Endodermal cell (in vitro differentiated cells): ENCODE measurements at regions not wholly inside any gene's neighbourhood (a gene's known extent, or its start where the extent isn't known, plus 50 kb on each side); places are given as distances from the start of the nearest gene placed in this dataset.

Source experiments
- DNase-seq: peaks from one replicate; pipeline ENCODE4 v3.0.0-alpha.2; 2017
- H3K27ac ChIP-seq: 2 replicates; pipeline ENCODE4 v1.5.1; 2013; ENCODE audit warnings: mild to moderate bottlenecking, low read depth, low read length, moderate library complexity
- H3K27me3 ChIP-seq: 2 replicates; pipeline ENCODE4 v1.6.1; 2013; ENCODE audit warnings: mild to moderate bottlenecking, low read length, moderate library complexity; ENCODE audit not compliant: insufficient read depth, control insufficient read depth, poor library complexity, severe bottlenecking
- H3K36me3 ChIP-seq: 2 replicates; pipeline ENCODE4 v1.7.0; 2013; ENCODE audit warnings: mild to moderate bottlenecking, low read length, moderate library complexity; ENCODE audit not compliant: control insufficient read depth, insufficient read depth
- H3K4me1 ChIP-seq: one replicate; pipeline ENCODE4 v1.7.0; 2013; ENCODE audit warnings: low read length; ENCODE audit not compliant: control insufficient read depth, insufficient read depth
- H3K4me3 ChIP-seq: 2 replicates; pipeline ENCODE4 v1.5.1; 2013; ENCODE audit warnings: mild to moderate bottlenecking, low read length, moderate library complexity
- H3K9ac ChIP-seq: 2 replicates; pipeline ENCODE4 v1.6.1; 2013; ENCODE audit warnings: mild to moderate bottlenecking, low read length, moderate library complexity; ENCODE audit not compliant: poor library complexity, severe bottlenecking; ENCODE audit errors: extremely low read depth
- H3K9me3 ChIP-seq: 2 replicates; pipeline ENCODE4 v1.6.1; 2013; ENCODE audit warnings: mild to moderate bottlenecking, low read length, moderate library complexity; ENCODE audit not compliant: control insufficient read depth
- H3K27ac Mint-ChIP-seq: 2 replicates; pipeline ENCODE4 v1.8.0; 2020; ENCODE audit warnings: mixed read lengths
- H3K27me3 Mint-ChIP-seq: 2 replicates; pipeline ENCODE4 v1.8.0; 2021; ENCODE audit warnings: mild to moderate bottlenecking, mixed read lengths; ENCODE audit not compliant: insufficient read depth
- H3K36me3 Mint-ChIP-seq: 2 replicates; pipeline ENCODE4 v1.8.0; 2020; ENCODE audit warnings: low read depth, mixed read lengths
- H3K4me1 Mint-ChIP-seq: 2 replicates; pipeline ENCODE4 v1.8.0; 2020; ENCODE audit warnings: mixed read lengths
- H3K4me3 Mint-ChIP-seq: 2 replicates; pipeline ENCODE4 v1.8.0; 2020; ENCODE audit warnings: mild to moderate bottlenecking, moderate library complexity, mixed read lengths
- H3K9me3 Mint-ChIP-seq: 2 replicates; pipeline ENCODE4 v1.8.0; 2020; ENCODE audit warnings: mild to moderate bottlenecking, mixed read lengths
- CTCF ChIP-seq: fragments of 200-600 bp; sonication (generic); conservative IDR thresholded peaks from 2 replicates; pipeline ENCODE4 v1.5.0; 2021; ENCODE audit warnings: antibody characterized with exemption, mild to moderate bottlenecking
- WGBS, 2 experiments: methylation state at CpG; one replicate each; pipeline versions ENCODE4 v1.1.5 to v1.1.7; 2013; ENCODE audit warnings: missing lambda C conversion rate in 2 of 2, mixed read lengths in 1 of 2; ENCODE audit not compliant: insufficient coverage in 1 of 2, insufficient read length in 1 of 2; 5-methylcytosine and 5-hydroxymethylcytosine counted together

GRCh38 chr20:12455148-12455547, 537.5 kb downstream of the BTBD3 start:
- no peak for TF ChIP-seq CTCF
- Mint-ChIP-seq H3K9me3 (peaks cover 15% of the 10 kb centered on the region), H3K4me3 (no peak overlapping the region), H3K36me3 (peaks cover 2% of the 10 kb centered on the region), H3K27ac (no peak overlapping the region), H3K27me3 (no peaks in the 10 kb centered on the region), H3K4me1 (peaks cover 2% of the 10 kb centered on the region)
- H3K4me3 ChIP-seq = no peak overlapping the region
- no peaks in the 10 kb centered on the region for H3K27me3 ChIP-seq
- H3K36me3 ChIP-seq = no peaks in the 10 kb centered on the region
- H3K9ac ChIP-seq = no peak overlapping the region
- H3K9me3 ChIP-seq = peaks cover 14% of the 10 kb centered on the region
- no peaks in the 10 kb centered on the region for H3K4me1 ChIP-seq
- H3K27ac ChIP-seq = no peak overlapping the region
- DNase-seq = no peak

GRCh38 chr20:12458241-12458640, 540.5 kb downstream of the BTBD3 start:
- no peak for DNase-seq
- no peak overlapping the region for H3K27ac Mint-ChIP-seq
- H3K4me3 Mint-ChIP-seq = no peak overlapping the region
- Histone ChIP-seq H3K27ac (no peak overlapping the region), H3K36me3 (no peaks in the 10 kb centered on the region), H3K4me1 (no peaks in the 10 kb centered on the region), H3K9me3 (no peaks in the 10 kb centered on the region), H3K27me3 (no peaks in the 10 kb centered on the region), H3K4me3 (no peak overlapping the region), H3K9ac (no peak overlapping the region)
- no peak for TF ChIP-seq CTCF
- no peaks in the 10 kb centered on the region for H3K36me3 Mint-ChIP-seq
- peaks cover 2% of the 10 kb centered on the region for H3K4me1 Mint-ChIP-seq
- H3K27me3 Mint-ChIP-seq = no peaks in the 10 kb centered on the region
- no peaks in the 10 kb centered on the region for H3K9me3 Mint-ChIP-seq

- no peaks in the 10 kb centered on the region for H3K27me3 ChIP-seq
- no peaks in the 10 kb centered on the region for H3K9me3 ChIP-seq
- no peaks in the 10 kb centered on the region for H3K9me3 Mint-ChIP-seq
- no peak overlapping the region for H3K27ac ChIP-seq
- H3K27me3 Mint-ChIP-seq = no peaks in the 10 kb centered on the region
- no peak overlapping the region for H3K4me3 ChIP-seq
- no peak overlapping the region for H3K27ac Mint-ChIP-seq
- no peak for TF ChIP-seq CTCF
- H3K4me1 ChIP-seq = no peaks in the 10 kb centered on the region
- H3K4me1 Mint-ChIP-seq = peaks cover 2% of the 10 kb centered on the region
- H3K9ac ChIP-seq = no peak overlapping the region
- no peaks in the 10 kb centered on the region for H3K36me3 Mint-ChIP-seq
- DNase-seq = no peak
- H3K36me3 ChIP-seq = no peaks in the 10 kb centered on the region
- 97% methylated on average over 3 of the region's 3 CpGs for WGBS, 2 experiments
- no peak overlapping the region for H3K4me3 Mint-ChIP-seq
Observed at GRCh38 chr20:12464036-12464435, 544.7 kb upstream of the SPTLC3 start.
